Endothelial cell of umbilical vein (primary cell): ENCODE measurements at regions not wholly inside any gene's neighbourhood (a gene's known extent, or its start where the extent isn't known, plus 50 kb on each side); places are given as distances from the start of the nearest gene placed in this dataset.

Experiments used
- BruUV-seq: library from RNA; stranded (reverse); fragments of 400-500 nt; replicated peaks from 2 replicates; lab custom pipeline; 2021; lab: Mats Ljungman, UMichigan
- CTCF ChIA-PET: fragments of 300-600, 350-600 bp; sonication (Branson Sonifier 250); formaldehyde crosslinking; loops from one replicate; lab custom pipeline; 2021; ENCODE audit warnings: antibody characterized with exemption, inconsistent platforms; lab: Charles Lee
- POLR2A ChIA-PET: fragments of 300-600, 350-600 bp; sonication (Branson Sonifier 250); formaldehyde crosslinking; loops from one replicate; lab custom pipeline; 2021; ENCODE audit warnings: antibody characterized with exemption, inconsistent platforms; lab: Charles Lee
- DNase-seq: peaks from one replicate; pipeline ENCODE4 v3.0.0-alpha.2; 2011; ENCODE audit warnings: low read depth, low spot score
- FAIRE-seq: peaks from 2 replicates; lab custom pipeline; 2011; peaks lifted over from hg19 to GRCh38; lab: Jason Lieb, UNC
- H2AFZ ChIP-seq: 2 replicates; pipeline ENCODE4 v1.6.0; 2012; ENCODE audit warnings: low read depth, low read length, control low read depth, inconsistent platforms
- H3K27ac ChIP-seq: 2 replicates; pipeline ENCODE4 v1.5.1; 2011; ENCODE audit warnings: low read depth, mild to moderate bottlenecking, control low read depth, low read length, moderate library complexity; ENCODE audit not compliant: insufficient read depth
- H3K27me3 ChIP-seq, 2 experiments: 2 replicates each; pipeline versions ENCODE4 v1.6.0 to v1.6.1; 2011; ENCODE audit warnings: low read length in 2 of 2, mixed read lengths in 1 of 2; ENCODE audit not compliant: control insufficient read depth in 2 of 2, insufficient read depth in 2 of 2
- H3K36me3 ChIP-seq, 2 experiments: 2 replicates in 1 of 2; 3 replicates in 1 of 2; pipeline ENCODE4 v1.5.1; 2011; ENCODE audit warnings: low read length in 2 of 2, mild to moderate bottlenecking in 1 of 2, moderate library complexity in 1 of 2; ENCODE audit not compliant: control insufficient read depth in 2 of 2, insufficient read depth in 2 of 2; ENCODE audit errors: extremely low read depth in 1 of 2
- H3K4me1 ChIP-seq: 3 replicates; pipeline ENCODE4 v1.5.1; 2011; ENCODE audit warnings: mild to moderate bottlenecking, low read length; ENCODE audit not compliant: control insufficient read depth, insufficient read depth; ENCODE audit errors: extremely low read depth
- H3K4me2 ChIP-seq: 2 replicates; pipeline ENCODE4 v1.6.1; 2011; ENCODE audit warnings: low read length, control low read depth, mixed read lengths; ENCODE audit not compliant: insufficient read depth
- H3K4me3 ChIP-seq, 3 experiments: fragments of 200-600 bp in 1 of 3; sonication (generic), shearing (Covaris generic) in 1 of 3; replicated peaks in 1 of 3; 2 replicates each; pipeline ENCODE4 v1.5.1; 2011 to 2016; ENCODE audit warnings: control low read depth in 3 of 3, low read length in 3 of 3, mild to moderate bottlenecking in 2 of 3, inconsistent platforms in 1 of 3, low read depth in 1 of 3, moderate library complexity in 1 of 3; ENCODE audit not compliant: insufficient read depth in 1 of 3
- H3K79me2 ChIP-seq: 2 replicates; pipeline ENCODE4 v1.6.0; 2012; ENCODE audit warnings: low read length, inconsistent platforms; ENCODE audit not compliant: control insufficient read depth, insufficient read depth
- H3K9ac ChIP-seq: replicated peaks from 2 replicates; pipeline ENCODE3; 2011; ENCODE audit warnings: low read length, control low read depth; ENCODE audit not compliant: insufficient read depth; ENCODE audit errors: extremely low read depth
- H3K9me1 ChIP-seq: replicated peaks from 3 replicates; pipeline ENCODE4 v1.6.0; 2011; ENCODE audit warnings: mild to moderate bottlenecking, low read length; ENCODE audit not compliant: control insufficient read depth, insufficient read depth; ENCODE audit errors: extremely low read depth
- H3K9me3 ChIP-seq: replicated peaks from 2 replicates; pipeline ENCODE4 v1.5.1; 2012; ENCODE audit warnings: low read length, inconsistent platforms; ENCODE audit not compliant: control insufficient read depth, insufficient read depth
- H4K20me1 ChIP-seq: replicated peaks from 2 replicates; pipeline ENCODE3; 2011; ENCODE audit warnings: mild to moderate bottlenecking, low read length; ENCODE audit not compliant: control insufficient read depth, insufficient read depth; ENCODE audit errors: extremely low read depth
- EZH2 ChIP-seq: IDR thresholded peaks from 2 replicates; pipeline ENCODE4 v1.6.1; 2012; ENCODE audit warnings: borderline replicate concordance, low read depth, mild to moderate bottlenecking, moderate library complexity, low read length, inconsistent platforms; ENCODE audit not compliant: severe bottlenecking
- FOS ChIP-seq: IDR thresholded peaks from 2 replicates; pipeline ENCODE4 v1.6.1; 2011; ENCODE audit warnings: mild to moderate bottlenecking, low read length, moderate library complexity, borderline replicate concordance; ENCODE audit not compliant: insufficient read depth
- GATA2 ChIP-seq: IDR thresholded peaks from 2 replicates; pipeline ENCODE4 v1.7.0; 2011; ENCODE audit warnings: low read depth, mild to moderate bottlenecking, moderate library complexity, mixed read lengths, low read length; ENCODE audit not compliant: insufficient read length, insufficient read depth
- JUN ChIP-seq: IDR thresholded peaks from 2 replicates; pipeline ENCODE4 v1.6.1; 2011; ENCODE audit warnings: borderline replicate concordance, low read depth; ENCODE audit not compliant: insufficient read length, insufficient read depth
- MYC ChIP-seq: IDR thresholded peaks from one replicate; pipeline ENCODE4 v1.6.1; 2011; ENCODE audit warnings: mild to moderate bottlenecking, low read depth, low read length
- POLR2A ChIP-seq: IDR thresholded peaks from 2 replicates; pipeline ENCODE4 v1.6.1; 2012; ENCODE audit warnings: low read depth, mild to moderate bottlenecking, control low read depth, low read length
- POLR2AphosphoS5 ChIP-seq: IDR thresholded peaks from 2 replicates; pipeline ENCODE4 v1.6.1; 2012; ENCODE audit warnings: low read depth, mild to moderate bottlenecking, control low read depth, low read length, moderate library complexity; ENCODE audit not compliant: insufficient read depth
- dilution Hi-C: fragments of 300-500 bp; cut with MboI; formaldehyde crosslinking; loops from one replicate; pipeline ENCODE4 v1.15.0; 2019; ENCODE audit warnings: low sequenced_read_pairs; ENCODE audit not compliant: extremely low pct_ligation_motif_present
- intact Hi-C: fragments of 100-400 bp; cut with micrococcal nuclease; formaldehyde crosslinking; loops from one replicate; pipeline ENCODE4 v1.10.0; 2022
- TF ChIP-seq, protein P1 (sequence below), 2 donors: IDR thresholded peaks; 1 replicate in 1 of 2; 2 replicates in 1 of 2; pipeline ENCODE4 v1.5.1; 2011; ENCODE audit warnings: low read length in 2 of 2, mild to moderate bottlenecking in 2 of 2, moderate library complexity in 2 of 2, control low read depth in 1 of 2, inconsistent platforms in 1 of 2, low read depth in 1 of 2; ENCODE audit not compliant: insufficient read depth in 1 of 2; ENCODE audit errors: extremely low read depth in 1 of 2
- TF ChIP-seq, protein P2 (sequence below): IDR thresholded peaks from 2 replicates; pipeline ENCODE4 v1.6.1; 2011; ENCODE audit not compliant: insufficient read depth, insufficient read length

DNA sequence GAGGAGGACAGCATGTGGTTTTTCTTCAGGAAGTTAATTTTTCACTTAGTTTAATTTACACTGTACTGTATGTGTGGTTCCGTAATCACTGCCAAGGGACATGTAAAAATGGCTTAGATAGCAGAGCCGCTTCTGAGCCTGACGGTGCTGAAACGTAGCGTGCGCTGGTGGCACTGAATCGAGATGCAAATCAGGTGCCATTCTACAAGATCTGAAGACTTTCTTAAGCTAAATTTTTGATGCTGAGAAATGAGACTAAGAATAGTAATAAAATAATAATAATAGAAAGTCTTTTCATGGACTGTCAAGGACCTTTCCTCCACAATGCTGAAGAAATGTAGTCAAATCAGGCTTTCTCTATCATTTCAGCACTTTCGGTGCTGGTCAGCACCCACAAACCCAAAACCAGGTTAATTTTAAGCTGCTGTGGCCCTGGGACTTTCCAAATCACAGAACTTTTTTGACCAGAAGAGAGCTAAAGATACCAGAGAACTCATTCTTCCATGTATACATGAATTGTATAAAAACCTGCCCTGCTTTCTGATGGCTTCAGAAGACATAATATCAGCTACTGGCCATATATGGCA, 183.3 kb upstream of the LMO3 start:
- no peaks in the 10 kb centered on the region for H3K9me3 ChIP-seq
- dilution Hi-C loops (no loop called here), intact Hi-C loops (no loop called here)
- no peak for FAIRE-seq
- H2AFZ ChIP-seq: no peak overlapping the region
- ChIA-PET POLR2A (no interaction called here), CTCF (no interaction called here)
- BruUV-seq: no TSS peak
- H3K4me2 ChIP-seq: no peak overlapping the region
- H3K27ac ChIP-seq: no peak overlapping the region
- H3K9ac ChIP-seq: no peak overlapping the region
- H3K4me1 ChIP-seq: no peaks in the 10 kb centered on the region
- H3K79me2 ChIP-seq: no peaks in the 10 kb centered on the region
- no peak for TF ChIP-seq POLR2A
- no peak for TF ChIP-seq EZH2
- no peak for TF ChIP-seq POLR2AphosphoS5
- TF ChIP-seq MYC: no peak
- no peak for TF ChIP-seq FOS
- no peak for TF ChIP-seq JUN
- TF ChIP-seq, protein P1, sequence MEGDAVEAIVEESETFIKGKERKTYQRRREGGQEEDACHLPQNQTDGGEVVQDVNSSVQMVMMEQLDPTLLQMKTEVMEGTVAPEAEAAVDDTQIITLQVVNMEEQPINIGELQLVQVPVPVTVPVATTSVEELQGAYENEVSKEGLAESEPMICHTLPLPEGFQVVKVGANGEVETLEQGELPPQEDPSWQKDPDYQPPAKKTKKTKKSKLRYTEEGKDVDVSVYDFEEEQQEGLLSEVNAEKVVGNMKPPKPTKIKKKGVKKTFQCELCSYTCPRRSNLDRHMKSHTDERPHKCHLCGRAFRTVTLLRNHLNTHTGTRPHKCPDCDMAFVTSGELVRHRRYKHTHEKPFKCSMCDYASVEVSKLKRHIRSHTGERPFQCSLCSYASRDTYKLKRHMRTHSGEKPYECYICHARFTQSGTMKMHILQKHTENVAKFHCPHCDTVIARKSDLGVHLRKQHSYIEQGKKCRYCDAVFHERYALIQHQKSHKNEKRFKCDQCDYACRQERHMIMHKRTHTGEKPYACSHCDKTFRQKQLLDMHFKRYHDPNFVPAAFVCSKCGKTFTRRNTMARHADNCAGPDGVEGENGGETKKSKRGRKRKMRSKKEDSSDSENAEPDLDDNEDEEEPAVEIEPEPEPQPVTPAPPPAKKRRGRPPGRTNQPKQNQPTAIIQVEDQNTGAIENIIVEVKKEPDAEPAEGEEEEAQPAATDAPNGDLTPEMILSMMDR (IDR thresholded peaks at IDR 0.05; ENCODE audit: extremely low read depth in 1 of 2, insufficient read depth in 1 of 2, low read depth in 1 of 2, low read length in 2 of 2): no peak
- TF ChIP-seq GATA2: no peak
- TF ChIP-seq, protein P2, sequence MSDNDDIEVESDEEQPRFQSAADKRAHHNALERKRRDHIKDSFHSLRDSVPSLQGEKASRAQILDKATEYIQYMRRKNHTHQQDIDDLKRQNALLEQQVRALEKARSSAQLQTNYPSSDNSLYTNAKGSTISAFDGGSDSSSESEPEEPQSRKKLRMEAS: no peak
- H3K9me1 ChIP-seq: no peaks in the 10 kb centered on the region
- no peaks in the 10 kb centered on the region for H3K36me3 ChIP-seq
- no peak for DNase-seq
- no peaks in the 10 kb centered on the region for H4K20me1 ChIP-seq
- no peak overlapping the region for H3K4me3 ChIP-seq
- H3K27me3 ChIP-seq: no peaks in the 10 kb centered on the region
